DOHH2 (cell line): ENCODE measurements at regions not wholly inside any gene's neighbourhood (a gene's known extent, or its start where the extent isn't known, plus 50 kb on each side); places are given as distances from the start of the nearest gene placed in this dataset.
"Not testable (repeated sequence)": the region's sequence is repeated elsewhere in the genome, so short reads cannot be mapped to it uniquely, and the experiment has no call there.

Experiments used
- H3F3A ChIP-seq: fragments of 200-600 bp; sonication (generic), shearing (Covaris generic); 2 replicates; pipeline ENCODE4 v1.6.0; 2016; ENCODE audit warnings: antibody characterized with exemption, mild to moderate bottlenecking; ENCODE audit not compliant: control insufficient read depth, insufficient read depth
- H3K27ac ChIP-seq: fragments of 200-600 bp; sonication (generic); 2 replicates; pipeline ENCODE4 v1.5.1; 2014; ENCODE audit warnings: low read depth, mild to moderate bottlenecking, low read length, moderate library complexity
- H3K27me3 ChIP-seq: fragments of 200-600 bp; sonication (generic); 2 replicates; pipeline ENCODE4 v1.6.1; 2014; ENCODE audit warnings: mild to moderate bottlenecking, low read length, mixed read lengths; ENCODE audit not compliant: control insufficient read depth
- H3K36me3 ChIP-seq: fragments of 200-600 bp; sonication (generic); 2 replicates; pipeline ENCODE4 v1.6.1; 2014; ENCODE audit warnings: mild to moderate bottlenecking, low read length, moderate library complexity, mixed read lengths; ENCODE audit not compliant: control insufficient read depth
- H3K4me1 ChIP-seq: fragments of 200-600 bp; sonication (generic); 2 replicates; pipeline ENCODE4 v1.6.1; 2014; ENCODE audit warnings: mild to moderate bottlenecking, low read length, mixed read lengths; ENCODE audit not compliant: control insufficient read depth
- H3K4me2 ChIP-seq: fragments of 200-600 bp; sonication (generic); 2 replicates; pipeline ENCODE4 v1.6.0; 2014; ENCODE audit warnings: mild to moderate bottlenecking, low read length, moderate library complexity
- H3K4me3 ChIP-seq: fragments of 200-600 bp; sonication (generic); 2 replicates; pipeline ENCODE4 v1.5.1; 2014; ENCODE audit warnings: mild to moderate bottlenecking, low read length, mixed read lengths
- H3K79me2 ChIP-seq: fragments of 200-600 bp; sonication (generic); 2 replicates; pipeline ENCODE4 v1.6.1; 2014; ENCODE audit warnings: mild to moderate bottlenecking, low read length, mixed read lengths; ENCODE audit not compliant: control insufficient read depth
- H3K9me2 ChIP-seq: fragments of 200-600 bp; sonication (generic); replicated peaks from 2 replicates; pipeline ENCODE4 v1.6.1; 2014; ENCODE audit warnings: mild to moderate bottlenecking, low read length, mixed read lengths; ENCODE audit not compliant: control insufficient read depth
- H3K9me3 ChIP-seq: fragments of 200-600 bp; sonication (generic); 2 replicates; pipeline ENCODE4 v1.6.1; 2014; ENCODE audit warnings: antibody characterized with exemption, low read length, mixed read lengths; ENCODE audit not compliant: control insufficient read depth, insufficient read depth
- H4K20me1 ChIP-seq: fragments of 200-600 bp; sonication (generic); 2 replicates; pipeline ENCODE4 v1.6.0; 2014; ENCODE audit warnings: low read depth, mild to moderate bottlenecking, antibody characterized with exemption, low read length, moderate library complexity; ENCODE audit not compliant: control insufficient read depth, insufficient read depth
- CTCF ChIP-seq: fragments of 200-600 bp; sonication (generic); IDR thresholded peaks from one replicate; pipeline ENCODE4 v1.5.1; 2014; ENCODE audit warnings: antibody characterized with exemption, mild to moderate bottlenecking, low read depth, low read length; ENCODE audit not compliant: poor library complexity, severe bottlenecking
- EZH2phosphoT487 ChIP-seq: fragments of 200-600 bp; sonication (generic); IDR thresholded peaks from 2 replicates; pipeline ENCODE4 v1.6.1; 2017; ENCODE audit warnings: borderline replicate concordance, mild to moderate bottlenecking, antibody characterized with exemption, low read length, moderate library complexity, mixed read lengths

- Histone ChIP-seq H3K27ac (no peak overlapping the region), H3K79me2 (no peaks in the 10 kb centered on the region), H3K4me3 (no peak overlapping the region), H3K27me3 (no peaks in the 10 kb centered on the region), H3K9me3 (no peaks in the 10 kb centered on the region), H3F3A (no peaks in the 10 kb centered on the region), H3K36me3 (no peaks in the 10 kb centered on the region), H3K4me2 (no peak overlapping the region), H4K20me1 (no peaks in the 10 kb centered on the region), H3K4me1 (no peaks in the 10 kb centered on the region), H3K9me2 (no peaks in the 10 kb centered on the region)
- TF ChIP-seq EZH2phosphoT487 (no peak), CTCF (no peak)
Measured at GRCh38 chr21:15638856-15639549, 90.8 kb upstream of the USP25 start.

- H3K9me3 ChIP-seq, H3K36me3 ChIP-seq, H3K27me3 ChIP-seq, H3F3A ChIP-seq, H3K4me2 ChIP-seq, H3K9me2 ChIP-seq, H4K20me1 ChIP-seq, H3K4me1 ChIP-seq, H3K27ac ChIP-seq, H3K79me2 ChIP-seq, H3K4me3 ChIP-seq: not testable (repeated sequence)
Measured at GRCh38 chr21:15640113-15640512, 89.7 kb upstream of the USP25 start.

GRCh38 chr21:15644489-15644888 is 85.3 kb upstream of the USP25 start:
- Histone ChIP-seq H3K4me2 (no peak overlapping the region), H3K9me3 (no peaks in the 10 kb centered on the region), H3K79me2 (no peaks in the 10 kb centered on the region), H4K20me1 (no peaks in the 10 kb centered on the region), H3F3A (no peaks in the 10 kb centered on the region), H3K4me3 (no peak overlapping the region), H3K36me3 (no peaks in the 10 kb centered on the region), H3K27ac (no peak overlapping the region), H3K4me1 (no peaks in the 10 kb centered on the region), H3K9me2 (no peaks in the 10 kb centered on the region), H3K27me3 (no peaks in the 10 kb centered on the region)
- TF ChIP-seq CTCF (no peak), EZH2phosphoT487 (no peak)

GRCh38 chr21:15645830-15646229 is 84.0 kb upstream of the USP25 start:
- H3K27me3 ChIP-seq = no peaks in the 10 kb centered on the region
- H3K4me2 ChIP-seq = no peak overlapping the region
- H3K4me3 ChIP-seq = no peak overlapping the region
- H3K36me3 ChIP-seq = no peaks in the 10 kb centered on the region
- no peaks in the 10 kb centered on the region for H3K79me2 ChIP-seq
- no peak overlapping the region for H3K27ac ChIP-seq
- no peaks in the 10 kb centered on the region for H3K9me3 ChIP-seq
- TF ChIP-seq CTCF (no peak), EZH2phosphoT487 (no peak)
- no peaks in the 10 kb centered on the region for H3K4me1 ChIP-seq
- H3F3A ChIP-seq = no peaks in the 10 kb centered on the region
- H3K9me2 ChIP-seq = no peaks in the 10 kb centered on the region
- H4K20me1 ChIP-seq = no peaks in the 10 kb centered on the region
